HG03571 (cell line): ENCODE measurements at regions not wholly inside any gene's neighbourhood (a gene's known extent, or its start where the extent isn't known, plus 50 kb on each side); places are given as distances from the start of the nearest gene placed in this dataset.

Source experiments
- ATAC-seq: cut with Tn5 transposase; IDR thresholded peaks from one replicate; pipeline ENCODE4 v1.9.1; 2021; ENCODE audit not compliant: unreplicated experiment

GRCh38 chr7:33841031-33841430, 64.3 kb upstream of the BMPER start:
- ATAC-seq = no peak

DNA sequence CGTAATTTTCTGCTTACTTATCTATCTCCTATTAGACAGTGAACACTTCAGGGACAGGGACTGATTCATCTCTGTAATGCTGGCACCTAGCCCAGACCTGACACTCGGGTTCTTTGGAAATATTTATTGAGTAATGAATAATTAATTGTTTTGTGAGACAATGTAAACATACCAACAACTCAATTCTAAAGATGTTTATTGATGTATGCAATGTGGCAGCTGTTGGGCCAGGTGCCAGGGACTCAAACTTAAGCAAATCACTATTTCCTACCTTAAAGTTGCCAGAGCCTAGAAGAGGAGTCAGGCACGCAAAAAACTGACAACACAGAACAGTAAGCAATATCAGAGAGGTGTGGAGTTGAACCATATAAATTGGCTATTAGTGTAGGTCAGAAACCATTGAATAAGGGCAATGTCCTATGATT, 63.6 kb upstream of the BMPER start:
- no peak for ATAC-seq

GRCh38 chr7:33842150-33842549, 63.2 kb upstream of the BMPER start:
- no peak for ATAC-seq

DNA sequence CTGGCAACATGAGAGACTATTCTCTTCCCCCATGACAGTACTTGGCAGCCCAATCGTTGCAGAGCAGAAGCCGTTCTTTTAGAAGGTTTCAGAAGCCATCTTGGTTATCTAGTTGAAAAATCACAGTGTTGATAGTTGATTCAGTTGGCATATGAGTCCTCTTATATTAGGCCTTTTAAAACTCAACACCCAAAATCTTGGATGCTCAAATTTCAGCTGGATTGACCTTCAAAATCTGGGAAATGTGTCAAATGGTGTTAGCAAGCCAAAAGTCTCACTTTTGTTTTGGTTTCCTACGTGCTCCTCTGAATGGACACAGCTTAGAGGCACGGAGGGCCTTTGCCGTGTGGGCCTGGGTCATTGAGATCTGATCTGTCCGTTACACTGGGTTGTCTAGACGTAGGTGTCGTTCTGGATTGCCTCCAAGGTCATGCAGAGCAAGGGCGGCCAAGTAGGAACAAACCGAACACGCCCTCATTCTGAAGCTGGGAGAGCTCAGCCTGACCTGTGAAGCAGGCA, 59.3 kb upstream of the BMPER start:
- no peak for ATAC-seq

GRCh38 chr7:33849004-33849403, 56.3 kb upstream of the BMPER start:
- no peak for ATAC-seq

GRCh38 chr7:33849971-33850559, 55.3 kb upstream of the BMPER start:
- no peak for ATAC-seq

- ATAC-seq = no peak
Measured at GRCh38 chr7:33850768-33851167, 54.6 kb upstream of the BMPER start.

DNA sequence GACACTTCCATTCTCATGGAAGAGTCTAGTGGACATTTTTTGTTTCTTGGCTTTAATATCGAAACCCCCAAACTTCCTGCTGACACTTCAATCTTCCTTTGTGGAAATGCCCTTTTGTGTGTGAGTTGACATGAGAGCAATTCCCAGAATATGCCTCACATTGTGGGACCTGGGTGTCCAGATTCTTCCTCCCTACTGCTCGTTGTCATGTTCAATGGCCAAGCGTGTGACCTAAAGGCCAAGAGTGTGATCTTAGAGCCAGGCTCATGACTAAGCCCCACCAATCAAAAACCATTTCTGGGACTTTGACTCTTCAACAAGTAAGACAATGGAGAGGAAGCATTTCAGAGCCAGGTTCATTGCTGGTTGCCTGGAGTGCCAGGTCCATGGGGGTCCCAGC, 52.5 kb upstream of the BMPER start:
- ATAC-seq = no peak

DNA sequence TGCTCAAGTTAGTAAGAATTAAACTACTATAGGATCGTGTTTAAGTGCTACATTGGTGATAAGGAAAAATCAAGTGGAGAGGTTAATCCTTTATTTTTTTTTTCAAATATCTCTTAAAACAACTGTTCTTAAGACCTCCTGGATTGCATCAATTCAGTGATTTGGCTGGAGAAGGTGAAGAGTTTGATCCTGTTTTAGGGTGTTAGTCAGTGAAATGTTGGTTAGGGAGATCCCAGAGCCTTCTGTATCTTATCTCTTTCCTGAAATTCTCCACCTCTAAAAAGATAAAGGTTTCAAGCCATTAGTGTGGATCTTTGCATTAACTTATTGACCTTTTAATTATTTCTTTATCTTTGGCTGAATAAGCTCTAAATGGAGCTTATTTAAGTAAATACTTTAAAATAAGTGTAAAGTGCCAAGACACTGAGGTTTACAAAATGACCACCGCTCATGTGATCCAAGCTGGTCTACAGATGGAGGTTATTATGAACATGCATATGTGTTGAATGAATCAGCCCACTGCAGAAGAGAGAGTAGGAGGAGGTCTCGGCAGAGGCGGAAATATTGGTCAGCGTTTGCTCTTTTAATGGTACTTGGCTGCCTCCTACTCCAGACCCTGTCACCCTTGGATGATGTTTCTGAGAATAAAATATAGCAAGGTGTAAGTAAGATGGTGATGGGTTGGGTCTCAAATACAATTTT, 51.8 kb upstream of the BMPER start:
- ATAC-seq = no peak

DNA sequence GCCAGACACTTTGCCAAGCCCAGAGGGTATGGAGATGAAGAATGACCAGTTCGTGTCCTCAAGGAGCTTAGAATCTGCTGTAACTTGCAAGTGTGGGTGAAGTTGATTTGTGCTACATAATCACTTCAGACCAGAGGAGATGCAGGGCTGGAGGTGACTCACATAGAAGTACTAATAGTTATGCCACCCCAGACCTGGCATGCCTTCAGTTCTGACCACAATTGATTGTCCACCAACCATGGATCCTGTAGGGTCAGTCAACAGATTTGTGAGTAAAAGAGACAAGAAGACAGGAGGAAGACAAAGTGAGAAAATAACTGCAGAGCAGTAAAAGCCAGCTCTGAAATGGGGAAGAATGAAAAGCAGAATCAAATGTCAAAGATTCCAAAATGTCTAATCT, 51.2 kb upstream of the BMPER start:
- no peak for ATAC-seq

DNA sequence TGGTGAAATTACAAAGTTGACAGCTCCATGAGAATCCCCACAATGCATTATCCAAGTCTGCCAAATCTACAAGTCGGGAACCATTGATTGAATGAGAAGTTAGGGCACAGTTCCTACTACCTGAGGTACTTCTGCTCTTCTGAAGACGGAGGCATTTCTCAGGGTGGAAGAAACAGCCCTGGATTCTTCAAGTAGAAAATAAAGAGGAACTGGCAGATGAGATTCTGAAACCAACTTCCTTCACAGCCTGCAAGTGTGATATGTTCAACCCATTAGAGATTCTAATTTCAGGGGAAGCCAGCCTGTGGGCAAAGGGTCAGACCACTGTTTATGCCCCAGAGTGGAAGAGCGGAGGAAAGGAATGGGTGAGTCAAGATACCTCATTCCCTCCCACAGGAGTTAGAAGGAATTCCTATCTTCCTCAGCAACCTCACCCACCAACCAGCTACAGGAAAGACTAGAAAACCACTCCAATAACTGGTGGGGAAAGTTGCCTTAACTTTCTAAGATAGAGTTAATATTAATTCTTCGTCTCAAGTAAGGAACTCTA, 50.5 kb upstream of the BMPER start:
- no peak for ATAC-seq
